HCT116 (cell line): ENCODE measurements at regions not wholly inside any gene's neighbourhood (a gene's known extent, or its start where the extent isn't known, plus 50 kb on each side); places are given as distances from the start of the nearest gene placed in this dataset.
"Not testable (repeated sequence)": the region's sequence is repeated elsewhere in the genome, so short reads cannot be mapped to it uniquely, and the experiment has no call there.

Source experiments
- ATAC-seq: fragments of 200-7000 bp; cut with Tn5 transposase; 2 replicates; pipeline ENCODE4 v1.9.1; 2020; ENCODE audit warnings: mild to moderate bottlenecking, moderate library complexity
- BruUV-seq: library from RNA; stranded (reverse); fragments of 400-500 nt; replicated peaks from 2 replicates; lab custom pipeline; 2021; lab: Mats Ljungman, UMichigan
- CTCF ChIA-PET: fragments of 300-600 bp; sonication (Branson Sonifier 250); formaldehyde crosslinking; loops from one replicate; lab custom pipeline; 2021; ENCODE audit warnings: antibody characterized with exemption; lab: Charles Lee
- POLR2A ChIA-PET: fragments of 300-600, 350-600 bp; sonication (Branson Sonifier 250); formaldehyde crosslinking; loops from one replicate; lab custom pipeline; 2021; ENCODE audit warnings: antibody characterized with exemption; lab: Charles Lee
- RAD21 ChIA-PET, 2 experiments: fragments of 300-600 bp; sonication (Branson Sonifier 250); formaldehyde crosslinking; loops; one replicate each; lab custom pipeline; 2023; ENCODE audit warnings: low total read pairs in 2 of 2; ENCODE audit not compliant: uncharacterized antibody in 2 of 2, unreplicated experiment in 2 of 2, low non-redundant PET in 1 of 2; lab: Charles Lee
- DNase-seq: peaks from one replicate; pipeline ENCODE4 v3.0.0-alpha.2; 2010; ENCODE audit warnings: low read depth, low spot score
- H2AFZ ChIP-seq: fragments of 200-600 bp; shearing (Covaris generic), sonication (generic); 2 replicates; pipeline ENCODE4 v1.6.1; 2017; ENCODE audit warnings: low read depth, mixed run types, mixed read lengths, antibody characterized with exemption, low read length; ENCODE audit not compliant: poor library complexity, severe bottlenecking
- H3K27ac ChIP-seq: 2 replicates; pipeline ENCODE4 v1.5.1; 2012; ENCODE audit warnings: low read depth, low read length
- H3K27me3 ChIP-seq: fragments of 200-600 bp; sonication (generic); 2 replicates; pipeline ENCODE4 v1.6.1; 2016; ENCODE audit warnings: mixed run types, low read length, mixed read lengths; ENCODE audit not compliant: insufficient read depth
- H3K36me3 ChIP-seq, 2 experiments: fragments of 200-500 bp in 1 of 2; fragments of 200-600 bp in 1 of 2; sonication (Bioruptor generic) in 1 of 2; sonication (generic) in 1 of 2; 2 replicates each; pipeline versions ENCODE4 v1.5.1 to v1.6.1; 2014 to 2016; ENCODE audit warnings: low read length in 2 of 2, inconsistent platforms in 1 of 2, mixed read lengths in 1 of 2, mixed run types in 1 of 2; ENCODE audit not compliant: insufficient read depth in 2 of 2, control insufficient read depth in 1 of 2
- H3K4me1 ChIP-seq, 2 experiments: fragments of 200-600 bp in 1 of 2; sonication (generic) in 1 of 2; 2 replicates each; pipeline versions ENCODE4 v1.5.1 to v1.6.1; 2012 to 2017; ENCODE audit warnings: low read length in 2 of 2, inconsistent platforms in 1 of 2, mild to moderate bottlenecking in 1 of 2, mixed read lengths in 1 of 2, mixed run types in 1 of 2, moderate library complexity in 1 of 2; ENCODE audit not compliant: insufficient read depth in 2 of 2, control insufficient read depth in 1 of 2
- H3K4me2 ChIP-seq: fragments of 200-600 bp; sonication (generic); 2 replicates; pipeline ENCODE4 v1.6.1; 2017; ENCODE audit warnings: mixed run types, low read length, mixed read lengths
- H3K4me3 ChIP-seq, 2 experiments: fragments of 200-600 bp in 1 of 2; sonication (generic) in 1 of 2; replicated peaks in 1 of 2; 2 replicates each; pipeline ENCODE4 v1.5.1; 2011 to 2016; ENCODE audit warnings: low read length in 2 of 2, control low read depth in 1 of 2, low read depth in 1 of 2, mild to moderate bottlenecking in 1 of 2, mixed read lengths in 1 of 2, mixed run types in 1 of 2
- H3K79me2 ChIP-seq: fragments of 200-600 bp; sonication (generic); 2 replicates; pipeline ENCODE4 v1.6.1; 2017; ENCODE audit warnings: mild to moderate bottlenecking, mixed run types, low read length, moderate library complexity, mixed read lengths; ENCODE audit not compliant: insufficient read depth
- H3K9ac ChIP-seq: fragments of 200-600 bp; sonication (generic); 2 replicates; pipeline ENCODE4 v1.6.1; 2016; ENCODE audit warnings: low read length, mixed read lengths
- H3K9me2 ChIP-seq: fragments of 200-600 bp; sonication (generic), shearing (Covaris generic); 2 replicates; pipeline ENCODE4 v1.6.1; 2017; ENCODE audit warnings: mixed run types, mild to moderate bottlenecking, moderate library complexity; ENCODE audit not compliant: insufficient read depth
- H3K9me3 ChIP-seq, 2 experiments: fragments of 200-500 bp in 1 of 2; fragments of 200-600 bp in 1 of 2; sonication (Bioruptor generic) in 1 of 2; sonication (generic) in 1 of 2; 2 replicates each; pipeline ENCODE4 v1.6.1; 2014 to 2017; ENCODE audit warnings: low read length in 2 of 2, mixed read lengths in 2 of 2, inconsistent platforms in 1 of 2, low read depth in 1 of 2, mild to moderate bottlenecking in 1 of 2, mixed run types in 1 of 2, moderate library complexity in 1 of 2; ENCODE audit not compliant: control insufficient read depth in 1 of 2, insufficient read depth in 1 of 2
- H4K20me1 ChIP-seq: fragments of 200-600 bp; sonication (generic), shearing (Covaris generic); 2 replicates; pipeline ENCODE4 v1.6.1; 2017; ENCODE audit warnings: mixed run types, mild to moderate bottlenecking, moderate library complexity; ENCODE audit not compliant: insufficient read depth
- CBX3 ChIP-seq: IDR thresholded peaks from 2 replicates; pipeline ENCODE4 v1.6.1; 2012; ENCODE audit warnings: low read depth
- EZH2 ChIP-seq: fragments of 200-600 bp; sonication (generic); IDR thresholded peaks from 2 replicates; pipeline ENCODE4 v1.6.1; 2017; ENCODE audit warnings: antibody characterized with exemption, mixed run types
- EZH2phosphoT487 ChIP-seq: fragments of 200-600 bp; IDR thresholded peaks from 2 replicates; pipeline ENCODE4 v1.6.1; 2018; ENCODE audit warnings: antibody characterized with exemption, borderline replicate concordance
- FOSL1 ChIP-seq: IDR thresholded peaks from 2 replicates; pipeline ENCODE4 v1.6.1; 2012; ENCODE audit warnings: low read depth
- POLR2AphosphoS5 ChIP-seq: IDR thresholded peaks from 2 replicates; pipeline ENCODE4 v1.6.1; 2011; ENCODE audit warnings: mild to moderate bottlenecking, low read depth, low read length, moderate library complexity
- REST ChIP-seq: IDR thresholded peaks from 2 replicates; pipeline ENCODE4 v1.6.1; 2012; ENCODE audit warnings: low read depth
- intact Hi-C: fragments of 100-400 bp; cut with micrococcal nuclease; formaldehyde crosslinking; loops from 2 replicates; pipeline ENCODE4 v1.10.0; 2022
- TF ChIP-seq, protein P1 (sequence below): IDR thresholded peaks from 2 replicates; pipeline ENCODE4 v1.6.1; 2011; ENCODE audit warnings: mild to moderate bottlenecking, low read length, moderate library complexity; ENCODE audit not compliant: insufficient replicate concordance; ENCODE audit errors: extremely low read depth

DNA sequence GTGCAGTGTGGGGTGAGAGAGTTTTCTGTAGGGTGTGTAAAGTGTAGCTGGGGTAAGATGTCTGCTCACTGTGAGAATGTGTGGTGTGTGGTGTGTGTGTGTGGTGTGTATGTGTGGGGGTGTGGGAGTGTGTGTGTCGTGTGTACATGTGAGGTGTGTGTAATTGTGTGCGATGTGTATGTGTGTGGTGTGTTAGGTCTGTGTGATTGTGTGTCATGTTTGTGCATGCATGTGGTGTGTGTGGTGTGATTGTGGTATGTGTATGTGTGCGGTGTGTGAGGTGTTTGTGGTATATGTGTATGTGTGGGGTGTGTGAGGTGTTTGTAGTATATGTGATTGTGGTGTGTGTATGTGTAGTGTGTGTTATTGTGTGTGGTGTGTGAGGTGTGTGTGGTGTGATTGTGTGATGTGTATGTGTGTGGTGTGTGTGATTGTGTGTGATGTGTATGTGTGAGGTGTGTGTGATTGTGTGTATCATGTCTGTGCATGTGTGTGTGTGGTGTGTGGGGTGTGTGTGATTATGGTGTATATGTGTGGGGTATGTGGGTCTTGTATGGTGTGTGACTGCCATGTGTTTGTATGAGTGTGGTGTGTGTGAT is 241.7 kb upstream of the HDAC4 start (continued):
- no peak for TF ChIP-seq REST
- no peak for TF ChIP-seq POLR2AphosphoS5
- no peak for TF ChIP-seq CBX3
- TF ChIP-seq EZH2, result no peak
- TF ChIP-seq, protein P1, sequence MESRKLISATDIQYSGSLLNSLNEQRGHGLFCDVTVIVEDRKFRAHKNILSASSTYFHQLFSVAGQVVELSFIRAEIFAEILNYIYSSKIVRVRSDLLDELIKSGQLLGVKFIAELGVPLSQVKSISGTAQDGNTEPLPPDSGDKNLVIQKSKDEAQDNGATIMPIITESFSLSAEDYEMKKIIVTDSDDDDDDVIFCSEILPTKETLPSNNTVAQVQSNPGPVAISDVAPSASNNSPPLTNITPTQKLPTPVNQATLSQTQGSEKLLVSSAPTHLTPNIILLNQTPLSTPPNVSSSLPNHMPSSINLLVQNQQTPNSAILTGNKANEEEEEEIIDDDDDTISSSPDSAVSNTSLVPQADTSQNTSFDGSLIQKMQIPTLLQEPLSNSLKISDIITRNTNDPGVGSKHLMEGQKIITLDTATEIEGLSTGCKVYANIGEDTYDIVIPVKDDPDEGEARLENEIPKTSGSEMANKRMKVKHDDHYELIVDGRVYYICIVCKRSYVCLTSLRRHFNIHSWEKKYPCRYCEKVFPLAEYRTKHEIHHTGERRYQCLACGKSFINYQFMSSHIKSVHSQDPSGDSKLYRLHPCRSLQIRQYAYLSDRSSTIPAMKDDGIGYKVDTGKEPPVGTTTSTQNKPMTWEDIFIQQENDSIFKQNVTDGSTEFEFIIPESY, result no peak
- TF ChIP-seq EZH2phosphoT487, result no peak
- TF ChIP-seq FOSL1, result no peak
- TF ChIP-seq, all 23 proteins: peak for 0

- ATAC-seq, RAD21 ChIA-PET, CTCF ChIA-PET, H2AFZ ChIP-seq, H3K4me3 ChIP-seq, H3K27me3 ChIP-seq, H4K20me1 ChIP-seq, H3K36me3 ChIP-seq, BruUV-seq, POLR2A ChIA-PET, DNase-seq, H3K9ac ChIP-seq, H3K27ac ChIP-seq, H3K79me2 ChIP-seq, H3K9me2 ChIP-seq, H3K4me2 ChIP-seq, intact Hi-C loops, H3K9me3 ChIP-seq, H3K4me1 ChIP-seq: not testable (repeated sequence)
These were observed 241.1 kb upstream of the HDAC4 start for GRCh38 chr2:239641904-239642303.
